Heart right ventricle (tissue), 16 donors: ENCODE measurements at regions not wholly inside any gene's neighbourhood (a gene's known extent, or its start where the extent isn't known, plus 50 kb on each side); places are given as distances from the start of the nearest gene placed in this dataset.
"Not testable (repeated sequence)": the region's sequence is repeated elsewhere in the genome, so short reads cannot be mapped to it uniquely, and the experiment has no call there.

ENCODE experiments used
- ATAC-seq, 8 donors: fragments of 200-7000 bp; cut with Tn5 transposase; one replicate each; pipeline ENCODE4 v1.9.1; 2020; ENCODE audit warnings: mild to moderate bottlenecking in 8 of 8, moderate library complexity in 8 of 8, moderate number of reproducible peaks in 1 of 8
- DNase-seq, 2 donors: peaks; one replicate each; pipeline ENCODE4 v3.0.0-alpha.2; 2020
- H3K27ac ChIP-seq, 10 donors: fragments of 200-600 bp; sonication (generic) in 2 of 10; one replicate each; pipeline versions ENCODE4 v1.5.0 to v1.8.0; 2020 to 2022; ENCODE audit warnings: mild to moderate bottlenecking in 3 of 10
- H3K27me3 ChIP-seq, 7 donors: fragments of 200-600 bp; one replicate each; pipeline ENCODE4 v1.8.0; 2021 to 2022; ENCODE audit warnings: mild to moderate bottlenecking in 2 of 7
- H3K36me3 ChIP-seq, 9 donors: fragments of 200-600 bp; sonication (generic) in 1 of 9; one replicate each; pipeline versions ENCODE4 v1.5.0 to v1.8.0; 2020 to 2022; ENCODE audit warnings: mild to moderate bottlenecking in 2 of 9
- H3K4me1 ChIP-seq, 9 donors: fragments of 200-600 bp; sonication (generic) in 1 of 9; one replicate each; pipeline versions ENCODE4 v1.5.0 to v1.8.0; 2020 to 2022; ENCODE audit warnings: mild to moderate bottlenecking in 4 of 9
- H3K4me3 ChIP-seq, 10 donors: fragments of 200-600 bp; sonication (generic) in 2 of 10; one replicate each; pipeline versions ENCODE4 v1.5.0 to v1.8.0; 2020 to 2022; ENCODE audit warnings: mild to moderate bottlenecking in 7 of 10, moderate library complexity in 2 of 10
- H3K9me3 ChIP-seq, 11 donors: fragments of 200-600 bp in 10 of 11; sonication (generic) in 2 of 11; one replicate each; pipeline versions ENCODE4 v1.5.0 to v1.8.0; 2013 to 2022; ENCODE audit warnings: mild to moderate bottlenecking in 2 of 11, control low read depth in 1 of 11, moderate library complexity in 1 of 11
- CTCF ChIP-seq, 9 donors: fragments of 200-600 bp; sonication (generic) in 2 of 9; IDR thresholded peaks; one replicate each; pipeline versions ENCODE4 v1.5.0 to v1.8.0; 2021 to 2022; ENCODE audit warnings: antibody characterized with exemption in 9 of 9, mild to moderate bottlenecking in 5 of 9, moderate library complexity in 1 of 9
- WGBS, 2 donors: extraction: QIAGEN DNeasy Blood & Tissue Kit; methylation state at CpG; one replicate each; pipeline ENCODE4 v1.1.7; 2013; ENCODE audit warnings: inconsistent platforms in 1 of 2; 5-methylcytosine and 5-hydroxymethylcytosine counted together
- intact Hi-C, 10 donors: fragments of 100-400 bp; cut with DNase I; formaldehyde crosslinking; loops; one replicate each; pipeline versions ENCODE4 v1.11.1 to v1.14.2; 2022
- donor health status: Arrhythmogenic right ventricular cardiomyopathy.
- donor health status: ischemic (EF 13 %, LVEDD 7.1; RV severe dilation, severe dysfunction).
- donor health status: healthy with polysubstance abuse.
- donor health status: DM: no; HTN: yes; CAD: no.
- donor health status: DM: no; HTN: no; CAD: no.
- donor health status: ischemic (EF 25% LVEDD 6.9; RV normal size, moderate dysfunction).
- donor health status: ischemic (EF 25% LVEDD 5.7; RV mildly dilated, moderate dysfunction).
- donor health status: healthy.
- donor health status: DM: yes; HTN: yes; CAD: no.
- donor health status: Ischemic cardiomyopathy.
- donor health status: ischemic (EF 35%, LVEDD 5.7; RV mildly dilated, moderate dysfunction).
- donor health status: nonischemic (EF 11% LVEDD 7.7; RV severe dilation, severe dysfunction).
- donor health status: DM: yes; HTN: yes; CAD: no.
- donor health status: PGD.
- donor health status: ischemic (EF 29% LVEDD 5.4; RV normal size, mild dysfunction).
- donor health status: nonischemic (EF 23%, LVEDD 6.1; RV moderate dilation, normal function).

- intact Hi-C loops = no loop called here
- Histone ChIP-seq H3K27me3 (no peaks in the 10 kb centered on the region), H3K27ac (no peak overlapping the region), H3K4me3 (no peak overlapping the region), H3K9me3 (no peaks in the 10 kb centered on the region), H3K4me1 (peaks cover 0 to 4% (median 0%) of the 10 kb centered on the region in 9 donors), H3K36me3 (no peaks in the 10 kb centered on the region)
- ATAC-seq (peak in 5 of 8 donors; percentile 35 to 72 (median 67)), DNase-seq (peak in 1 of 2 donors; percentile 40)
- no peak for TF ChIP-seq CTCF (IDR thresholded peaks at IDR 0.05)
- WGBS, 2 donors = 54 to 58% methylated on average over 7 of the region's 7 CpGs
These were observed 302.5 kb upstream of the GADL1 start for GRCh38 chr3:31196881-31197364.

GRCh38 chr3:31197941-31198340, 303.5 kb upstream of the GADL1 start:
- intact Hi-C loops = no loop called here
- no peak overlapping the region for H3K27ac ChIP-seq
- no peaks in the 10 kb centered on the region for H3K36me3 ChIP-seq

GRCh38 chr3:31198890-31199289, 304.4 kb upstream of the GADL1 start:
- H3K9me3 ChIP-seq = no peaks in the 10 kb centered on the region
- no peak overlapping the region for H3K4me3 ChIP-seq
- ATAC-seq (no peak), DNase-seq (no peak)
- H3K27me3 ChIP-seq = no peaks in the 10 kb centered on the region
- intact Hi-C loops = no loop called here
- H3K4me1 ChIP-seq = peaks cover 0 to 4% (median 0%) of the 10 kb centered on the region in 9 donors
- no peak for TF ChIP-seq CTCF (IDR thresholded peaks at IDR 0.05)
- H3K36me3 ChIP-seq = no peaks in the 10 kb centered on the region
- no peak overlapping the region for H3K27ac ChIP-seq

More at GRCh38 chr3:31197941-31198340, 303.5 kb upstream of the GADL1 start:
- ATAC-seq (peak in 3 of 8 donors; percentile 29 to 46 (median 35)), DNase-seq (no peak)
- TF ChIP-seq CTCF (IDR thresholded peaks at IDR 0.05) = no peak
- Histone ChIP-seq H3K9me3 (no peaks in the 10 kb centered on the region), H3K27me3 (no peaks in the 10 kb centered on the region), H3K4me3 (no peak overlapping the region), H3K4me1 (peaks cover 0 to 4% (median 0%) of the 10 kb centered on the region in 9 donors)
- WGBS, 2 donors = 93 to 96% methylated on average over 2 of the region's 2 CpGs

GRCh38 chr3:31203960-31204795, 309.7 kb upstream of the GADL1 start:
- H3K4me1 ChIP-seq = no peaks in the 10 kb centered on the region
- no peak for TF ChIP-seq CTCF (IDR thresholded peaks at IDR 0.05)
- no peak for ATAC-seq
- H3K9me3 ChIP-seq = peaks cover 0 to 13% (median 0%) of the 10 kb centered on the region in 11 donors
- DNase-seq = no peak
- intact Hi-C loops = no loop called here
- H3K36me3 ChIP-seq = no peaks in the 10 kb centered on the region
- no peak overlapping the region for H3K27ac ChIP-seq
- WGBS, 2 donors = 86 to 87% methylated on average over 5 of the region's 5 CpGs
- no peak overlapping the region for H3K4me3 ChIP-seq
- H3K27me3 ChIP-seq = no peaks in the 10 kb centered on the region

- DNase-seq, H3K4me3 ChIP-seq, intact Hi-C loops, H3K36me3 ChIP-seq, ATAC-seq, H3K4me1 ChIP-seq, H3K27me3 ChIP-seq, H3K27ac ChIP-seq: not testable (repeated sequence)
- H3K9me3 ChIP-seq = peaks cover 0 to 13% (median 0%) of the 10 kb centered on the region in 11 donors
- 96 to 98% methylated on average over 4 of the region's 4 CpGs for WGBS, 2 donors
These were observed 310.3 kb upstream of the GADL1 start for GRCh38 chr3:31204796-31205056.
